GM12878 (cell line): ENCODE measurements at regions not wholly inside any gene's neighbourhood (a gene's known extent, or its start where the extent isn't known, plus 50 kb on each side); places are given as distances from the start of the nearest gene placed in this dataset.

Source experiments
- ATAC-seq: fragments of 200-7000 bp; cut with Tn5 transposase; 3 replicates; pipeline ENCODE4 v1.9.1; 2020; ENCODE audit warnings: mild to moderate bottlenecking, moderate library complexity
- BruUV-seq: library from RNA; stranded (reverse); fragments of 400-500 nt; replicated peaks from 2 replicates; lab custom pipeline; 2021; lab: Mats Ljungman, UMichigan
- CTCF ChIA-PET: fragments of 300-600 bp; sonication (Branson Sonifier 250); formaldehyde crosslinking; extraction: SDS; loops from one replicate; lab custom pipeline; 2021; ENCODE audit warnings: inconsistent platforms; lab: Yijun Ruan, JAX
- POLR2A ChIA-PET: fragments of 350-600 bp; formaldehyde crosslinking; extraction: SDS; loops from one replicate; lab custom pipeline; 2021; ENCODE audit warnings: inconsistent platforms; lab: Charles Lee
- RAD21 ChIA-PET: fragments of 300-600 bp; sonication (Branson Sonifier 250); formaldehyde crosslinking; loops from one replicate; lab custom pipeline; 2023; ENCODE audit warnings: antibody characterized with exemption; ENCODE audit not compliant: unreplicated experiment; lab: Charles Lee
- SMC1A ChIA-PET: fragments of 300-600 bp; sonication (Branson Sonifier 250); formaldehyde crosslinking; loops from one replicate; lab custom pipeline; 2023; ENCODE audit not compliant: unreplicated experiment, uncharacterized antibody; lab: Charles Lee
- DNase-seq: peaks from one replicate; pipeline ENCODE4 v3.0.0-alpha.2; 2011; ENCODE audit warnings: low read depth, low spot score
- FAIRE-seq: peaks from 3 replicates; lab custom pipeline; 2011; peaks lifted over from hg19 to GRCh38; lab: Jason Lieb, UNC
- H2AFZ ChIP-seq: 2 replicates; pipeline ENCODE4 v1.6.0; 2011; ENCODE audit warnings: low read depth, low read length, control low read depth; ENCODE audit not compliant: control insufficient read depth
- H3K27ac ChIP-seq: 2 replicates; pipeline ENCODE4 v1.5.1; 2011; ENCODE audit warnings: control low read depth; ENCODE audit not compliant: control insufficient read depth, insufficient read depth
- H3K27me3 ChIP-seq, 2 experiments: replicated peaks in 1 of 2; 2 replicates each; pipeline versions ENCODE4 v1.6.0 to v1.6.1; 2011; ENCODE audit warnings: low read length in 1 of 2; ENCODE audit not compliant: control insufficient read depth in 2 of 2, insufficient read depth in 2 of 2
- H3K36me3 ChIP-seq, 2 experiments: 2 replicates each; pipeline ENCODE4 v1.5.1; 2011; ENCODE audit warnings: low read length in 1 of 2; ENCODE audit not compliant: control insufficient read depth in 2 of 2, insufficient read depth in 2 of 2
- H3K4me1 ChIP-seq: 2 replicates; pipeline ENCODE4 v1.6.1; 2011; ENCODE audit warnings: mild to moderate bottlenecking, low read length, moderate library complexity, mixed read lengths; ENCODE audit not compliant: control insufficient read depth, insufficient read depth
- H3K4me2 ChIP-seq: 2 replicates; pipeline ENCODE4 v1.6.0; 2011; ENCODE audit warnings: control low read depth; ENCODE audit not compliant: control insufficient read depth, insufficient read depth
- H3K4me3 ChIP-seq: fragments of 200-600 bp; sonication (generic); 2 replicates; pipeline ENCODE4 v1.5.1; 2016
- H3K79me2 ChIP-seq: 2 replicates; pipeline ENCODE4 v1.6.0; 2011; ENCODE audit warnings: low read length; ENCODE audit not compliant: control insufficient read depth, insufficient read depth
- H3K9ac ChIP-seq: 2 replicates; pipeline ENCODE4 v1.8.0; 2011; ENCODE audit warnings: low read length, control low read depth, mixed read lengths; ENCODE audit not compliant: control insufficient read depth, insufficient read depth
- H3K9me3 ChIP-seq: replicated peaks from 3 replicates; pipeline ENCODE4 v1.5.1; 2011; ENCODE audit warnings: mild to moderate bottlenecking, low read length; ENCODE audit not compliant: control insufficient read depth, insufficient read depth
- H4K20me1 ChIP-seq: 2 replicates; pipeline ENCODE4 v1.6.0; 2011; ENCODE audit not compliant: control insufficient read depth, insufficient read depth
- CHD2 ChIP-seq: IDR thresholded peaks from 2 replicates; pipeline ENCODE4 v1.6.1; 2011; ENCODE audit warnings: low read depth, low read length, improper control_type of control experiment, borderline replicate concordance
- FOXM1 ChIP-seq: IDR thresholded peaks from 2 replicates; pipeline ENCODE4 v1.6.1; 2012; ENCODE audit warnings: low read depth, mild to moderate bottlenecking, inconsistent platforms, low read length, moderate library complexity
- JUNB ChIP-seq: IDR thresholded peaks from 2 replicates; pipeline ENCODE4 v1.6.1; 2016; ENCODE audit warnings: antibody characterized with exemption, mild to moderate bottlenecking
- NFXL1 ChIP-seq: fragments of 450-650 bp; IDR thresholded peaks from 2 replicates; pipeline ENCODE4 v1.6.1; 2017; ENCODE audit warnings: antibody characterized with exemption, mild to moderate bottlenecking, borderline replicate concordance
- POLR2A ChIP-seq: IDR thresholded peaks from 2 replicates; pipeline ENCODE4 v1.6.1; 2011; ENCODE audit warnings: low read depth, mild to moderate bottlenecking, low read length
- SIN3A ChIP-seq: IDR thresholded peaks from 2 replicates; pipeline ENCODE4 v1.6.1; 2012; ENCODE audit warnings: low read depth, low read length, improper control_type of control experiment
- ZNF217 ChIP-seq: fragments of 450-650 bp; IDR thresholded peaks from 2 replicates; pipeline ENCODE4 v1.6.1; 2017; ENCODE audit warnings: antibody characterized with exemption, mild to moderate bottlenecking
- WGBS: methylation state at CpG from one replicate; pipeline ENCODE4 v1.1.6; 2016; ENCODE audit warnings: low lambda C conversion rate; ENCODE audit not compliant: insufficient replicate concordance, insufficient coverage; ENCODE audit errors: missing lambda C conversion rate; 5-methylcytosine and 5-hydroxymethylcytosine counted together
- in situ Hi-C: fragments of 300-500 bp; cut with MboI; formaldehyde crosslinking; loops from 9 replicates; pipeline ENCODE4 v1.14.3; 2018; ENCODE audit warnings: mixed read lengths
- intact Hi-C: fragments of 100-400 bp; cut with micrococcal nuclease; formaldehyde crosslinking; loops from one replicate; pipeline ENCODE4 v1.14.2; 2022; ENCODE audit not compliant: unreplicated experiment
- TF ChIP-seq, protein P1 (sequence below): IDR thresholded peaks from 2 replicates; pipeline ENCODE4 v1.6.1; 2012; ENCODE audit warnings: low read length, inconsistent platforms
- TF ChIP-seq, protein P2 (sequence below): fragments of 450-650 bp; IDR thresholded peaks from 2 replicates; pipeline ENCODE4 v1.6.1; 2017; ENCODE audit warnings: borderline replicate concordance
- TF ChIP-seq, protein P3 (sequence below): fragments of 450-650 bp; IDR thresholded peaks from 2 replicates; pipeline ENCODE4 v1.6.1; 2018; ENCODE audit warnings: borderline replicate concordance, mild to moderate bottlenecking; ENCODE audit not compliant: partially characterized antibody
- TF ChIP-seq, protein P4 (sequence below), 3 experiments: IDR thresholded peaks in 2 of 3; conservative IDR thresholded peaks in 1 of 3; 2 replicates each; pipeline ENCODE4 v1.5.1; 2011; ENCODE audit warnings: low read depth in 3 of 3, low read length in 3 of 3, mild to moderate bottlenecking in 3 of 3, control low read depth in 2 of 3, moderate library complexity in 2 of 3, inconsistent platforms in 1 of 3, mixed read lengths in 1 of 3; ENCODE audit not compliant: control insufficient read depth in 2 of 3, insufficient read depth in 1 of 3; ENCODE audit errors: extremely low read depth in 1 of 3

DNA sequence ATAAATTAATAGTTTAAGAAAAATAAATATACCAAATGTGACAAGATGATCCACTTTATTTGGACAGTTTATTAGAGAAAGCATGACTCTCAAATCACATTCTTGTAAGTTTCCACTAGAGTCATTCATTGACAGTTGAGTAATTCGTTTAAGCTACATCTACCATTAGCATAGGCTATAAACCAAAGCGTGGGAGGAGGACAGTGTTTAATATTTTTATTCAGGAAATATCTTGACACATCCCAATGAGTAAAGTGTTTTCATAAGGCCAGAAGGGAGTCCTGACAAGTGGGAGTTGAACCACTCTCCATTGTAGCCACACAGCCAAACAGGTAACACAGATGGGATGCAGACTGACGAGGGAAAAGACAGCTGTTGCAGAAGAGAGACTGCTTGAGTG lies 386.5 kb upstream of the SEMA3D start:
- TF ChIP-seq CHD2, result no peak
- TF ChIP-seq JUNB, result no peak
- no peak for TF ChIP-seq ZNF217
- TF ChIP-seq, protein P1, sequence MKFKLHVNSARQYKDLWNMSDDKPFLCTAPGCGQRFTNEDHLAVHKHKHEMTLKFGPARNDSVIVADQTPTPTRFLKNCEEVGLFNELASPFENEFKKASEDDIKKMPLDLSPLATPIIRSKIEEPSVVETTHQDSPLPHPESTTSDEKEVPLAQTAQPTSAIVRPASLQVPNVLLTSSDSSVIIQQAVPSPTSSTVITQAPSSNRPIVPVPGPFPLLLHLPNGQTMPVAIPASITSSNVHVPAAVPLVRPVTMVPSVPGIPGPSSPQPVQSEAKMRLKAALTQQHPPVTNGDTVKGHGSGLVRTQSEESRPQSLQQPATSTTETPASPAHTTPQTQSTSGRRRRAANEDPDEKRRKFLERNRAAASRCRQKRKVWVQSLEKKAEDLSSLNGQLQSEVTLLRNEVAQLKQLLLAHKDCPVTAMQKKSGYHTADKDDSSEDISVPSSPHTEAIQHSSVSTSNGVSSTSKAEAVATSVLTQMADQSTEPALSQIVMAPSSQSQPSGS, result no peak
- TF ChIP-seq, protein P2, sequence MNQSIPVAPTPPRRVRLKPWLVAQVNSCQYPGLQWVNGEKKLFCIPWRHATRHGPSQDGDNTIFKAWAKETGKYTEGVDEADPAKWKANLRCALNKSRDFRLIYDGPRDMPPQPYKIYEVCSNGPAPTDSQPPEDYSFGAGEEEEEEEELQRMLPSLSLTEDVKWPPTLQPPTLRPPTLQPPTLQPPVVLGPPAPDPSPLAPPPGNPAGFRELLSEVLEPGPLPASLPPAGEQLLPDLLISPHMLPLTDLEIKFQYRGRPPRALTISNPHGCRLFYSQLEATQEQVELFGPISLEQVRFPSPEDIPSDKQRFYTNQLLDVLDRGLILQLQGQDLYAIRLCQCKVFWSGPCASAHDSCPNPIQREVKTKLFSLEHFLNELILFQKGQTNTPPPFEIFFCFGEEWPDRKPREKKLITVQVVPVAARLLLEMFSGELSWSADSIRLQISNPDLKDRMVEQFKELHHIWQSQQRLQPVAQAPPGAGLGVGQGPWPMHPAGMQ, result no peak
- TF ChIP-seq SIN3A, result no peak
- TF ChIP-seq, protein P3, sequence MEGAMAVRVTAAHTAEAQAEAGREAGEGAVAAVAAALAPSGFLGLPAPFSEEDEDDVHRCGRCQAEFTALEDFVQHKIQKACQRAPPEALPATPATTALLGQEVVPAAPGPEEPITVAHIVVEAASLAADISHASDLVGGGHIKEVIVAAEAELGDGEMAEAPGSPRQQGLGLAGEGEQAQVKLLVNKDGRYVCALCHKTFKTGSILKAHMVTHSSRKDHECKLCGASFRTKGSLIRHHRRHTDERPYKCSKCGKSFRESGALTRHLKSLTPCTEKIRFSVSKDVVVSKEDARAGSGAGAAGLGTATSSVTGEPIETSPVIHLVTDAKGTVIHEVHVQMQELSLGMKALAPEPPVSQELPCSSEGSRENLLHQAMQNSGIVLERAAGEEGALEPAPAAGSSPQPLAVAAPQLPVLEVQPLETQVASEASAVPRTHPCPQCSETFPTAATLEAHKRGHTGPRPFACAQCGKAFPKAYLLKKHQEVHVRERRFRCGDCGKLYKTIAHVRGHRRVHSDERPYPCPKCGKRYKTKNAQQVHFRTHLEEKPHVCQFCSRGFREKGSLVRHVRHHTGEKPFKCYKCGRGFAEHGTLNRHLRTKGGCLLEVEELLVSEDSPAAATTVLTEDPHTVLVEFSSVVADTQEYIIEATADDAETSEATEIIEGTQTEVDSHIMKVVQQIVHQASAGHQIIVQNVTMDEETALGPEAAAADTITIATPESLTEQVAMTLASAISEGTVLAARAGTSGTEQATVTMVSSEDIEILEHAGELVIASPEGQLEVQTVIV, result no peak
- TF ChIP-seq POLR2A, result no peak
- TF ChIP-seq, protein P4, sequence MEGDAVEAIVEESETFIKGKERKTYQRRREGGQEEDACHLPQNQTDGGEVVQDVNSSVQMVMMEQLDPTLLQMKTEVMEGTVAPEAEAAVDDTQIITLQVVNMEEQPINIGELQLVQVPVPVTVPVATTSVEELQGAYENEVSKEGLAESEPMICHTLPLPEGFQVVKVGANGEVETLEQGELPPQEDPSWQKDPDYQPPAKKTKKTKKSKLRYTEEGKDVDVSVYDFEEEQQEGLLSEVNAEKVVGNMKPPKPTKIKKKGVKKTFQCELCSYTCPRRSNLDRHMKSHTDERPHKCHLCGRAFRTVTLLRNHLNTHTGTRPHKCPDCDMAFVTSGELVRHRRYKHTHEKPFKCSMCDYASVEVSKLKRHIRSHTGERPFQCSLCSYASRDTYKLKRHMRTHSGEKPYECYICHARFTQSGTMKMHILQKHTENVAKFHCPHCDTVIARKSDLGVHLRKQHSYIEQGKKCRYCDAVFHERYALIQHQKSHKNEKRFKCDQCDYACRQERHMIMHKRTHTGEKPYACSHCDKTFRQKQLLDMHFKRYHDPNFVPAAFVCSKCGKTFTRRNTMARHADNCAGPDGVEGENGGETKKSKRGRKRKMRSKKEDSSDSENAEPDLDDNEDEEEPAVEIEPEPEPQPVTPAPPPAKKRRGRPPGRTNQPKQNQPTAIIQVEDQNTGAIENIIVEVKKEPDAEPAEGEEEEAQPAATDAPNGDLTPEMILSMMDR (IDR thresholded peaks at IDR 0.05 in 2 of 3, conservative IDR thresholded peaks at IDR 0.05 in 1 of 3; ENCODE audit: control insufficient read depth in 2 of 3, extremely low read depth in 1 of 3, insufficient read depth in 1 of 3, low read depth in 3 of 3, low read length in 3 of 3), result no peak
- TF ChIP-seq FOXM1, result no peak
- no peak for TF ChIP-seq NFXL1
- in situ Hi-C loops, result loop anchor here (25.0 kb wide), 1 partner anchor 1611 kb away; no protein-coding TSS in a partner anchor

More for the DNA sequence above, 386.5 kb upstream of the SEMA3D start:
- H3K9ac ChIP-seq, result no peak overlapping the region
- no peak overlapping the region for H3K4me3 ChIP-seq
- RAD21 ChIA-PET, result no interaction called here
- no peaks in the 10 kb centered on the region for H4K20me1 ChIP-seq
- CTCF ChIA-PET, result no interaction called here
- no peaks in the 10 kb centered on the region for H3K27me3 ChIP-seq
- no peaks in the 10 kb centered on the region for H3K4me1 ChIP-seq
- no peak overlapping the region for H2AFZ ChIP-seq
- H3K27ac ChIP-seq, result no peak overlapping the region
- no peaks in the 10 kb centered on the region for H3K9me3 ChIP-seq
- ATAC-seq (no peak), DNase-seq (no peak), FAIRE-seq (no peak)
- no peaks in the 10 kb centered on the region for H3K79me2 ChIP-seq
- H3K36me3 ChIP-seq, result no peaks in the 10 kb centered on the region
- SMC1A ChIA-PET, result no interaction called here
- POLR2A ChIA-PET, result no interaction called here
- H3K4me2 ChIP-seq, result no peak overlapping the region
- BruUV-seq, result no TSS peak
- intact Hi-C loops, result no loop called here
- WGBS, result 0% methylated on average over 3 of the region's 3 CpGs
